HG03439 (cell line): ENCODE measurements at regions not wholly inside any gene's neighbourhood (a gene's known extent, or its start where the extent isn't known, plus 50 kb on each side); places are given as distances from the start of the nearest gene placed in this dataset.
"Not testable (repeated sequence)": the region's sequence is repeated elsewhere in the genome, so short reads cannot be mapped to it uniquely, and the experiment has no call there.

ENCODE experiments used
- ATAC-seq: cut with Tn5 transposase; IDR thresholded peaks from one replicate; pipeline ENCODE4 v1.9.1; 2021; ENCODE audit warnings: mild to moderate bottlenecking, moderate library complexity; ENCODE audit not compliant: unreplicated experiment

GRCh38 chr2:48210189-48210588, 104.3 kb upstream of the FOXN2 start:
- ATAC-seq = no peak

GRCh38 chr2:48213646-48214045, 100.8 kb upstream of the FOXN2 start:
- no peak for ATAC-seq

- no peak for ATAC-seq
These were observed 96.3 kb upstream of the FOXN2 start for GRCh38 chr2:48218169-48218568.

GRCh38 chr2:48219234-48219554, 95.3 kb upstream of the FOXN2 start:
- no peak for ATAC-seq

- no peak for ATAC-seq
These were observed 94.7 kb upstream of the FOXN2 start for GRCh38 chr2:48219555-48220436.

- ATAC-seq = no peak
These were observed 94.0 kb upstream of the FOXN2 start for GRCh38 chr2:48220501-48220900.

- ATAC-seq = no peak
These were observed 92.5 kb upstream of the FOXN2 start for GRCh38 chr2:48221846-48222516.

GRCh38 chr2:48227617-48228344, 86.7 kb upstream of the FOXN2 start:
- no peak for ATAC-seq

GRCh38 chr2:48228345-48228684, 86.2 kb upstream of the FOXN2 start:
- no peak for ATAC-seq

GRCh38 chr2:48229063-48229462, 85.4 kb upstream of the FOXN2 start:
- no peak for ATAC-seq

- ATAC-seq = no peak
These were observed 83.6 kb upstream of the FOXN2 start for GRCh38 chr2:48230834-48231233.

- no peak for ATAC-seq
These were observed 82.1 kb upstream of the FOXN2 start for GRCh38 chr2:48232351-48232750.

- ATAC-seq = no peak
These were observed 81.5 kb upstream of the FOXN2 start for GRCh38 chr2:48233005-48233404.

GRCh38 chr2:48233824-48234223, 80.7 kb upstream of the FOXN2 start:
- ATAC-seq = not testable (repeated sequence)

- no peak for ATAC-seq
These were observed 79.4 kb upstream of the FOXN2 start for GRCh38 chr2:48235076-48235475.

GRCh38 chr2:48238381-48238780, 76.1 kb upstream of the FOXN2 start:
- no peak for ATAC-seq

- ATAC-seq = no peak
These were observed 73.6 kb upstream of the FOXN2 start for GRCh38 chr2:48240912-48241311.

GRCh38 chr2:48247206-48247605, 67.3 kb upstream of the FOXN2 start:
- no peak for ATAC-seq

- peak; percentile 83 for ATAC-seq
These were observed 66.1 kb upstream of the FOXN2 start for GRCh38 chr2:48248251-48248933.

- ATAC-seq = no peak
These were observed 65.5 kb upstream of the FOXN2 start for GRCh38 chr2:48249025-48249424.
